ENCODE measurements at regions not wholly inside any gene's neighbourhood (a gene's known extent, or its start where the extent isn't known, plus 50 kb on each side); places are given as distances from the start of the nearest gene placed in this dataset.
"Not testable (repeated sequence)": the region's sequence is repeated elsewhere in the genome, so short reads cannot be mapped to it uniquely, and the experiment has no call there.

DNA sequence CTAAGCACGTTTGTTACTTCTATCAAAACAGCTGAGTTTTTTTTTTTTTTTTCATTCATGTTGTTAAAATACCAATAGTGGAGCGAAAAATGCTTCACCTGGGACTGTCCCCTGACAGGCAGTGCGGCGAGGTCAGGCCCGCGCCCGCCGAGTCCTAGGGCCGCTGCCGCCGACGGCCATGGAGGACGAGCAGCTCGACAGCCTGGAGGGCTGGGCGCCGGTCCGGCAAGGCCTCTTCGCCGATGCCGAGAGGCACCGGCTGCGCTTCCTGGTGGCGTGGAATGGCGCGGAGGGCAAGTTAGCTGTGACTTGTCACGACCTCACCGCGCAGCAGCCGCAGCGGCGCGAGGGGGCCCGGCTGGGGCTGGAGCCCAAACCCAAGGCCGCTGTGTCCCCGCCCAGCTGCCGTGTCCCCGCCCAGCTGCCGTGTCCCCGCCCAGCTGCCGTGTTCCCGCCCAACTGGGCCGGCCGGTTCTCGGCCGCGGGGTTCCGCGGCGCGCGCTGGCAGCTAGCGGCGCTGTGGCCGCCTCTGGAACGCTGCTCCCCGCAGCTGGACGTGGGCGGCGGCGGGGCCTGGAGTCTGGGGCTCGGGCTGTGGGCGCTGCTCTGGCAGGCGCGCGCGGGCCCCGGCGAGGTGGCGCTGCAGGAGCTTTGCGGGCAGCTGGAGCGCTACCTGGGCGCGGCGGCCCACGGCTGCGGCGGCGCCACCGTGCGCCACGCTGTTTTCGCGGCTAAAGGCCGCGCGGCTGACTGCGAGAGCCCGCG is 56.7 kb upstream of the GOLGA8R start:
- H3K27me3 ChIP-seq (ENCODE audit: control insufficient read depth, insufficient read depth, low read length); H3K27ac ChIP-seq (ENCODE audit: low read length); intact Hi-C loops (cut with micrococcal nuclease; ENCODE audit: unreplicated experiment); BruUV-seq (replicated peaks); H3K4me1 ChIP-seq (ENCODE audit: control insufficient read depth, insufficient read depth, low read length); POLR2A ChIA-PET; H3K9me3 ChIP-seq (ENCODE audit: control insufficient read depth, insufficient read depth, low read depth, low read length); CTCF ChIA-PET; DNase-seq (ENCODE audit: low read depth, low spot score); H3K36me3 ChIP-seq (ENCODE audit: control insufficient read depth, insufficient read depth, low read length); in situ Hi-C loops (cut with HindIII; ENCODE audit: low pct_unique_long_range_greater_than_20kb, low sequenced_read_pairs): not testable (repeated sequence)
- peak overlapping the region in 1 of 2 experiments; percentile 24; a peak in 2 of 4 replicates for H3K4me3 ChIP-seq (ENCODE audit: low read depth in 2 of 2, low read length in 2 of 2)
- peak; percentile 98 for ATAC-seq

DNA sequence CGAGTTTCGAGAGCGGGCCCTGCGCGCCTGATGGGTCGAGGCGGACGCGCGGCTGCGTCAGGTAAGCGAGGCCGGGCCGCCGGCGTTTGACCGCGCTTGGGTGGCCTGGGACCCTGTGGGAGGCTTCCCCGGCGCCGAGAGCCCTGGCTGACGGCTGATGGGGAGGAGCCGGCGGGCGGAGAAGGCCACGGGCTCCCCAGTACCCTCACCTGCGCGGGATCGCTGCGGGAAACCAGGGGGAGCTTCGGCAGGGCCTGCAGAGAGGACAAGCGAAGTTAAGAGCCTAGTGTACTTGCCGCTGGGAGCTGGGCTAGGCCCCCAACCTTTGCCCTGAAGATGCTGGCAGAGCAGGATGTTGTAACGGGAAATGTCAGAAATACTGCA is 57.3 kb upstream of the GOLGA8R start:
- H3K36me3 ChIP-seq (ENCODE audit: control insufficient read depth, insufficient read depth, low read length); POLR2A ChIA-PET; in situ Hi-C loops (cut with HindIII; ENCODE audit: low pct_unique_long_range_greater_than_20kb, low sequenced_read_pairs); CTCF ChIA-PET; H3K9me3 ChIP-seq (ENCODE audit: control insufficient read depth, insufficient read depth, low read depth, low read length); DNase-seq (ENCODE audit: low read depth, low spot score); H3K27ac ChIP-seq (ENCODE audit: low read length); ATAC-seq; intact Hi-C loops (cut with micrococcal nuclease; ENCODE audit: unreplicated experiment); H3K27me3 ChIP-seq (ENCODE audit: control insufficient read depth, insufficient read depth, low read length); H3K4me1 ChIP-seq (ENCODE audit: control insufficient read depth, insufficient read depth, low read length); BruUV-seq (replicated peaks): not testable (repeated sequence)
- H3K4me3 ChIP-seq (ENCODE audit: low read depth in 2 of 2, low read length in 2 of 2) = peak overlapping the region in 1 of 2 experiments; percentile 24; a peak in 2 of 4 replicates

DNA sequence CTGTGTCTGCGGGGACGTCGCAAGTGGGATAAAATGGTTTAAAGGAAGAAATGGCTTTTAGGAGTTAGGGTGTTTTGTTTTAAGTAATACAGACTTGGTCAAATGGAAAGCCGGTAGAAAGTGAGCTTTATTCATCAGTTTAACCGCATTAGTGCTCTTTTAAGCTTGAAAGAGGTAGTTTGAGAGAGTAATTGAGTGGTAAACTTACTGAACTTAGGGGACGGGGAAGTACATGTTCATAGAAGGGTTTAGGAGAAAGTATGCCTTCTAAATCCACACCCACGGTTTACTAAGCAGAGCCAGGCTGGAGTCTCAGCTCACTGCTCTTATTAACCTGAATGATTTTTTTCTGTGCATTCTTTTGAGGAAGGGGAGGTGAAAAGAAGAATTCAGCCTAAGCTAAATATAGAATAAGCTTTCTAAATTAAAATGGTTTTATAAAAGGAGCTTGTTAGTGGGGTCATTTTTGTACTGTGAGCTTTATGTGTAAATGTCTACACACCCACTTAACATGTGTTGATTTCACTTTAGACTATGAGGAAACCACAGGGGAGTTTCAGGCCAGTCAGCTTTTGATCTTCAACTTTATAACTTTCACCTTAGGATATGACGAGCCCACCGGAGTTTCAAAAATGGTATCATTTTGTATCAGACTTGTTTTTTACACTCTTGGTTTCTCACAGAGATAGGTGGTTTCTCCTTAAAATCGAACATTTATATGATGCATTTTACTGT is 57.9 kb upstream of the GOLGA8R start:
- ATAC-seq; H3K36me3 ChIP-seq (ENCODE audit: control insufficient read depth, insufficient read depth, low read length); H3K27ac ChIP-seq (ENCODE audit: low read length); CTCF ChIA-PET; H3K9me3 ChIP-seq (ENCODE audit: control insufficient read depth, insufficient read depth, low read depth, low read length); H3K4me3 ChIP-seq (ENCODE audit: low read depth in 2 of 2, low read length in 2 of 2); POLR2A ChIA-PET; in situ Hi-C loops (cut with HindIII; ENCODE audit: low pct_unique_long_range_greater_than_20kb, low sequenced_read_pairs); H3K4me1 ChIP-seq (ENCODE audit: control insufficient read depth, insufficient read depth, low read length); H3K27me3 ChIP-seq (ENCODE audit: control insufficient read depth, insufficient read depth, low read length); intact Hi-C loops (cut with micrococcal nuclease; ENCODE audit: unreplicated experiment); DNase-seq (ENCODE audit: low read depth, low spot score): not testable (repeated sequence)
- BruUV-seq (replicated peaks) = TSS peak; percentile 99

DNA sequence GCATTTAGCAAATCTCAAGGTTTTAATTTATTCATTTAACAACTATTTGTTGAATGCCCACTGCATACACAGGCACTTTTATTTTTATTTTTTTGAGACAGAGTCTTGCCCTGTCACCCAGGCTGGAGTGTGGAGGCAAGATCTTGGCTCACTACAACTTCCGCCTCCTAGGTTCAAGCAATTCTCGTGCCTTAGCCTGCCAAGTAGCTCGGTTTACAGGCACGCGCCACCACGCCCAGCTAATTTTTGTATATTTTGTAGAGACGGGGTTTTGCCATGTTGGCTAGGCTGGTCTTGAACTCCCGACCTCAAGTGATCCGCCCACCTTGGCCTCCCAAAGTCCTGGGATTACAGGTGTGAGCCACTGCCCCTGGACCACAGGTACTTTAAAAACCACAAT is 67.0 kb upstream of the GOLGA8Q start:
- H3K36me3 ChIP-seq (ENCODE audit: control insufficient read depth, insufficient read depth, low read length); DNase-seq (ENCODE audit: low read depth, low spot score); H3K4me3 ChIP-seq (ENCODE audit: low read depth in 2 of 2, low read length in 2 of 2); in situ Hi-C loops (cut with HindIII; ENCODE audit: low pct_unique_long_range_greater_than_20kb, low sequenced_read_pairs); CTCF ChIA-PET; POLR2A ChIA-PET; ATAC-seq; BruUV-seq (replicated peaks); H3K27me3 ChIP-seq (ENCODE audit: control insufficient read depth, insufficient read depth, low read length); intact Hi-C loops (cut with micrococcal nuclease; ENCODE audit: unreplicated experiment); H3K27ac ChIP-seq (ENCODE audit: low read length); H3K4me1 ChIP-seq (ENCODE audit: control insufficient read depth, insufficient read depth, low read length); H3K9me3 ChIP-seq (ENCODE audit: control insufficient read depth, insufficient read depth, low read depth, low read length): not testable (repeated sequence)

DNA sequence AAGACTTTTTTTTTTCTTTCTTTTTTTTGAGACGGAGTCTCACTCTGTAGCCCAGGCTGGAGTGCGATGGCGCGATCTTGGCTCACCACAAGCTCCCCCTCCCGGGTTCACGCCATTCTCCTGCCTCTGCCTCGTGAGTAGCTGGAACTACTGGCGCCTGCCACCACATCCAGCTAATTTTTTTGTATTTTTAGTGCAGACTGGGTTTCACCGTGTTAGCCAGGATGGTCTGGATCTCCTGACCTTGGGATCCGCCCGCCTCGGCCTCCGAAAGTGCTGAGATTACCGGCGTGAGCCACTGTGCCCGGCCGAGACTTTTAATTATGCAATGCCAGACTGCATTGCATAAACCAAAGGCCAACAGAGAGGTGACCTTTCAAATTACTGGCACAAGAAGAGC is 62.6 kb upstream of the GOLGA8Q start:
- CTCF ChIA-PET; H3K27me3 ChIP-seq (ENCODE audit: control insufficient read depth, insufficient read depth, low read length); in situ Hi-C loops (cut with HindIII; ENCODE audit: low pct_unique_long_range_greater_than_20kb, low sequenced_read_pairs); DNase-seq (ENCODE audit: low read depth, low spot score); ATAC-seq; H3K36me3 ChIP-seq (ENCODE audit: control insufficient read depth, insufficient read depth, low read length); H3K4me1 ChIP-seq (ENCODE audit: control insufficient read depth, insufficient read depth, low read length); POLR2A ChIA-PET; H3K4me3 ChIP-seq (ENCODE audit: low read depth in 2 of 2, low read length in 2 of 2); BruUV-seq (replicated peaks); intact Hi-C loops (cut with micrococcal nuclease; ENCODE audit: unreplicated experiment); H3K9me3 ChIP-seq (ENCODE audit: control insufficient read depth, insufficient read depth, low read depth, low read length); H3K27ac ChIP-seq (ENCODE audit: low read length): not testable (repeated sequence)

DNA sequence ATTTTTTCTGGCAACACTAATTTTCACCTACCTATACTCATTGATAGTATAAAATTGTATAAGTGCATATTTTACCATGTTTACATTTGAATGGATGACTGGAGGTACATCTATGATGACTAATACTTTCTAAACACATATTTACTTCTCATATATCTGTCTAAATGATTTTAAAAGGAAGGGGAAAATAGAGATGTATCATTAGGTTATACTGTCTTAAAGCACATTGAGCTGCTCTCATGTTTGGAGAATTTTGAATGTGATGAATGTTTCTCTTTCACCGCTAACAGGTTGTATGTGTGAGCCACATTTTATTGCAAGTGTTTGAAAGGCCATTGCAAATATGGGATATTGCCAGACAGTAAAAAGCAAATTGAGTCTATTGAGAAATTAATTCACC is 61.5 kb upstream of the GOLGA8Q start:
- BruUV-seq (replicated peaks); DNase-seq (ENCODE audit: low read depth, low spot score); CTCF ChIA-PET; POLR2A ChIA-PET; intact Hi-C loops (cut with micrococcal nuclease; ENCODE audit: unreplicated experiment); ATAC-seq; H3K27ac ChIP-seq (ENCODE audit: low read length); H3K36me3 ChIP-seq (ENCODE audit: control insufficient read depth, insufficient read depth, low read length); in situ Hi-C loops (cut with HindIII; ENCODE audit: low pct_unique_long_range_greater_than_20kb, low sequenced_read_pairs); H3K4me1 ChIP-seq (ENCODE audit: control insufficient read depth, insufficient read depth, low read length); H3K27me3 ChIP-seq (ENCODE audit: control insufficient read depth, insufficient read depth, low read length); H3K4me3 ChIP-seq (ENCODE audit: low read depth in 2 of 2, low read length in 2 of 2); H3K9me3 ChIP-seq (ENCODE audit: control insufficient read depth, insufficient read depth, low read depth, low read length): not testable (repeated sequence)

DNA sequence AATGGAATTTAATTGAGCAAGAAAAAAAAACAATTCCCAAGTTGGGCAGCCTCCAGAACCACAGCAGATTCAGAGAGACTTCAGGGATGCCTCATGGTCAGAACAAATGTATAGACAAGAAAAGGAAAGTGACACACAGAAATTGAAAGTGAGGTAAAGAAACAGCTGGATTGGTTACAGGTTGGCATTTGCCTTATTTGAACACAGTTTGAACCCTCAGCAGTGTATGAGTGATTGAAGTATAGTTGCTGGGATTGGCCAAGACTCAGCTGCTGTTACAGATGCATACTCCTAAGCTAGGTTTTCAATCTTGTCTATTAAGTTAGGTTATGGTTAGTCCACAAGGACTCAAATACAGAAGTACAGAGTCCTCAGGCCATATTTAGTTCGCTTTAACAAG is 57.9 kb upstream of the GOLGA8Q start:
- H3K27ac ChIP-seq (ENCODE audit: low read length); H3K27me3 ChIP-seq (ENCODE audit: control insufficient read depth, insufficient read depth, low read length); intact Hi-C loops (cut with micrococcal nuclease; ENCODE audit: unreplicated experiment); H3K4me1 ChIP-seq (ENCODE audit: control insufficient read depth, insufficient read depth, low read length); DNase-seq (ENCODE audit: low read depth, low spot score); H3K9me3 ChIP-seq (ENCODE audit: control insufficient read depth, insufficient read depth, low read depth, low read length); H3K36me3 ChIP-seq (ENCODE audit: control insufficient read depth, insufficient read depth, low read length); CTCF ChIA-PET; POLR2A ChIA-PET; H3K4me3 ChIP-seq (ENCODE audit: low read depth in 2 of 2, low read length in 2 of 2); ATAC-seq; BruUV-seq (replicated peaks); in situ Hi-C loops (cut with HindIII; ENCODE audit: low pct_unique_long_range_greater_than_20kb, low sequenced_read_pairs): not testable (repeated sequence)
